Body of pancreas (tissue), 4 donors: ENCODE measurements at regions not wholly inside any gene's neighbourhood (a gene's known extent, or its start where the extent isn't known, plus 50 kb on each side); places are given as distances from the start of the nearest gene placed in this dataset.

Experiments
- POLR2A ChIP-seq, 3 donors: fragments of 450-650 bp; IDR thresholded peaks; one replicate each; pipeline ENCODE4 v1.6.1; 2016; ENCODE audit warnings: antibody characterized with exemption in 3 of 3, mild to moderate bottlenecking in 2 of 3
- TF ChIP-seq, protein P1 (sequence below), 7 experiments: fragments of 450-650 bp in 4 of 7; fragments of 200-600 bp in 3 of 7; sonication (generic) in 3 of 7; IDR thresholded peaks; one replicate each; pipeline ENCODE4 v1.5.1; 2016 to 2019; ENCODE audit warnings: antibody characterized with exemption in 7 of 7

GRCh38 chr14:84922370-84922769 lies 607.6 kb upstream of the FLRT2 start:
- TF ChIP-seq, protein P1, sequence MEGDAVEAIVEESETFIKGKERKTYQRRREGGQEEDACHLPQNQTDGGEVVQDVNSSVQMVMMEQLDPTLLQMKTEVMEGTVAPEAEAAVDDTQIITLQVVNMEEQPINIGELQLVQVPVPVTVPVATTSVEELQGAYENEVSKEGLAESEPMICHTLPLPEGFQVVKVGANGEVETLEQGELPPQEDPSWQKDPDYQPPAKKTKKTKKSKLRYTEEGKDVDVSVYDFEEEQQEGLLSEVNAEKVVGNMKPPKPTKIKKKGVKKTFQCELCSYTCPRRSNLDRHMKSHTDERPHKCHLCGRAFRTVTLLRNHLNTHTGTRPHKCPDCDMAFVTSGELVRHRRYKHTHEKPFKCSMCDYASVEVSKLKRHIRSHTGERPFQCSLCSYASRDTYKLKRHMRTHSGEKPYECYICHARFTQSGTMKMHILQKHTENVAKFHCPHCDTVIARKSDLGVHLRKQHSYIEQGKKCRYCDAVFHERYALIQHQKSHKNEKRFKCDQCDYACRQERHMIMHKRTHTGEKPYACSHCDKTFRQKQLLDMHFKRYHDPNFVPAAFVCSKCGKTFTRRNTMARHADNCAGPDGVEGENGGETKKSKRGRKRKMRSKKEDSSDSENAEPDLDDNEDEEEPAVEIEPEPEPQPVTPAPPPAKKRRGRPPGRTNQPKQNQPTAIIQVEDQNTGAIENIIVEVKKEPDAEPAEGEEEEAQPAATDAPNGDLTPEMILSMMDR (IDR thresholded peaks at IDR 0.05) = no peak
- no peak for TF ChIP-seq POLR2A (IDR thresholded peaks at IDR 0.05)
